Breast epithelium (tissue), 3 donors: ENCODE measurements at regions not wholly inside any gene's neighbourhood (a gene's known extent, or its start where the extent isn't known, plus 50 kb on each side); places are given as distances from the start of the nearest gene placed in this dataset.

Experiments
- POLR2A ChIP-seq: fragments of 450-650 bp; IDR thresholded peaks from one replicate; pipeline ENCODE4 v1.6.1; 2016; ENCODE audit warnings: antibody characterized with exemption, mild to moderate bottlenecking, moderate library complexity
- POLR2AphosphoS5 ChIP-seq, 3 donors: sonication (generic); formaldehyde crosslinking; IDR thresholded peaks; one replicate each; pipeline ENCODE4 v1.6.1; 2017; ENCODE audit warnings: antibody characterized with exemption in 3 of 3
- TF ChIP-seq, protein P1 (sequence below), 3 donors: fragments of 450-650 bp; IDR thresholded peaks; one replicate each; pipeline ENCODE4 v1.5.1; 2016 to 2017; ENCODE audit warnings: antibody characterized with exemption in 3 of 3, mild to moderate bottlenecking in 3 of 3, moderate library complexity in 3 of 3

DNA sequence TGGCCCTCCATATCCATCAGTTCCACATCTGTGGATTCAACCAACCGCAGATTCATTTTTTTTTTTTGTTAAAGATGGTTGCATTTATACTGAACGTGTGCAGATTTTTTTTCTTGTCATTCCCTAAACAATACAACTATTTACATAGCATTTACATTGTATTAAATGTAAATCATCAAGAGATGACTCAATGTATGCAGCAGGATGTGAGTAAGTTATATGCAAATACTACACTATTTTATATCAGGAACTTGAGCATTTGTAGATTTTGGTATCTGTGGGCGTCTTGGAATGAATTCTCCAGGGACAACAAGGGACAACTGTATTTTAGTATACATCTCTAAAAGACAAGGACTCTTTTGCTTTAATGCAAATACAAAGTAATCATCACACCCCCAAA, 299.2 kb upstream of the ZNF608 start:
- TF ChIP-seq, protein P1, sequence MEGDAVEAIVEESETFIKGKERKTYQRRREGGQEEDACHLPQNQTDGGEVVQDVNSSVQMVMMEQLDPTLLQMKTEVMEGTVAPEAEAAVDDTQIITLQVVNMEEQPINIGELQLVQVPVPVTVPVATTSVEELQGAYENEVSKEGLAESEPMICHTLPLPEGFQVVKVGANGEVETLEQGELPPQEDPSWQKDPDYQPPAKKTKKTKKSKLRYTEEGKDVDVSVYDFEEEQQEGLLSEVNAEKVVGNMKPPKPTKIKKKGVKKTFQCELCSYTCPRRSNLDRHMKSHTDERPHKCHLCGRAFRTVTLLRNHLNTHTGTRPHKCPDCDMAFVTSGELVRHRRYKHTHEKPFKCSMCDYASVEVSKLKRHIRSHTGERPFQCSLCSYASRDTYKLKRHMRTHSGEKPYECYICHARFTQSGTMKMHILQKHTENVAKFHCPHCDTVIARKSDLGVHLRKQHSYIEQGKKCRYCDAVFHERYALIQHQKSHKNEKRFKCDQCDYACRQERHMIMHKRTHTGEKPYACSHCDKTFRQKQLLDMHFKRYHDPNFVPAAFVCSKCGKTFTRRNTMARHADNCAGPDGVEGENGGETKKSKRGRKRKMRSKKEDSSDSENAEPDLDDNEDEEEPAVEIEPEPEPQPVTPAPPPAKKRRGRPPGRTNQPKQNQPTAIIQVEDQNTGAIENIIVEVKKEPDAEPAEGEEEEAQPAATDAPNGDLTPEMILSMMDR (IDR thresholded peaks at IDR 0.05) = no peak
- TF ChIP-seq POLR2A (no peak), POLR2AphosphoS5 (IDR thresholded peaks at IDR 0.05) (no peak)
